ENCODE measurements at regions not wholly inside any gene's neighbourhood (a gene's known extent, or its start where the extent isn't known, plus 50 kb on each side); places are given as distances from the start of the nearest gene placed in this dataset.

- TF ChIP-seq CTCF (conservative IDR thresholded peaks at IDR 0.05; ENCODE audit: low read length) (no peak), EZH2phosphoT487 (IDR thresholded peaks at IDR 0.05; ENCODE audit: borderline replicate concordance, low read depth, low read length) (no peak)
Measured at GRCh38 chr1:80293818-80294217, 1287.3 kb upstream of the ADGRL4 start.
